HL-60 (cell line): ENCODE measurements at regions not wholly inside any gene's neighbourhood (a gene's known extent, or its start where the extent isn't known, plus 50 kb on each side); places are given as distances from the start of the nearest gene placed in this dataset.

Experiments
- DNase-seq, 2 experiments: peaks; one replicate each; pipeline ENCODE4 v3.0.0-alpha.2; 2010 to 2020; ENCODE audit warnings: low read depth in 1 of 2, low spot score in 1 of 2
- H3K27ac ChIP-seq: fragments of 250-450 bp; sonication (Bioruptor Pico); replicated peaks from 2 replicates; pipeline ENCODE4 v1.5.1; 2020; ENCODE audit warnings: mild to moderate bottlenecking, moderate library complexity
- H3K27me3 ChIP-seq: fragments of 250-450 bp; sonication (Bioruptor Pico); 2 replicates; pipeline ENCODE4 v1.5.1; 2021; ENCODE audit warnings: mild to moderate bottlenecking, moderate library complexity; ENCODE audit not compliant: insufficient read depth, poor library complexity, severe bottlenecking
- H3K4me3 ChIP-seq: replicated peaks from 2 replicates; pipeline ENCODE4 v1.5.1; 2011; ENCODE audit warnings: mild to moderate bottlenecking, control low read depth, low read length; ENCODE audit not compliant: insufficient read depth
- CTCF ChIP-seq: IDR thresholded peaks from one replicate; pipeline ENCODE4 v1.5.1; 2011; ENCODE audit warnings: low read length, control low read depth, inconsistent platforms; ENCODE audit not compliant: insufficient read depth
- GABPA ChIP-seq: IDR thresholded peaks from 2 replicates; pipeline ENCODE4 v1.6.1; 2012; ENCODE audit warnings: low read depth
- POLR2AphosphoS5 ChIP-seq: IDR thresholded peaks from 2 replicates; pipeline ENCODE4 v1.6.1; 2012; ENCODE audit warnings: low read depth
- REST ChIP-seq: IDR thresholded peaks from 2 replicates; pipeline ENCODE4 v1.6.1; 2012; ENCODE audit warnings: low read depth; ENCODE audit not compliant: insufficient replicate concordance
- SPI1 ChIP-seq: IDR thresholded peaks from 2 replicates; pipeline ENCODE4 v1.6.1; 2012; ENCODE audit warnings: low read depth, mild to moderate bottlenecking, borderline replicate concordance

- TF ChIP-seq GABPA (no peak), CTCF (no peak), POLR2AphosphoS5 (no peak), REST (no peak), SPI1 (no peak)
- H3K4me3 ChIP-seq: no peak overlapping the region
- no peak for DNase-seq
- H3K27ac ChIP-seq: no peak overlapping the region
- no peaks in the 10 kb centered on the region for H3K27me3 ChIP-seq
Measured at GRCh38 chr10:121368347-121369025, 229.8 kb downstream of the FGFR2 start.

- H3K27me3 ChIP-seq: no peaks in the 10 kb centered on the region
- no peak overlapping the region for H3K27ac ChIP-seq
- no peak overlapping the region for H3K4me3 ChIP-seq
- TF ChIP-seq SPI1 (no peak), POLR2AphosphoS5 (no peak), CTCF (no peak), REST (no peak), GABPA (no peak)
- no peak for DNase-seq
Measured at GRCh38 chr10:121369616-121370015, 228.6 kb downstream of the FGFR2 start.

- no peak for TF ChIP-seq POLR2AphosphoS5
- no peak for TF ChIP-seq GABPA
- TF ChIP-seq REST: no peak
- TF ChIP-seq CTCF: no peak
- TF ChIP-seq SPI1: no peak
- Histone ChIP-seq H3K27me3 (no peaks in the 10 kb centered on the region), H3K27ac (no peak overlapping the region), H3K4me3 (no peak overlapping the region)
- DNase-seq: no peak
Measured at GRCh38 chr10:121371836-121372235, 226.4 kb downstream of the FGFR2 start.
